ENCODE measurements at regions not wholly inside any gene's neighbourhood (a gene's known extent, or its start where the extent isn't known, plus 50 kb on each side); places are given as distances from the start of the nearest gene placed in this dataset.

- no peak for TF ChIP-seq ZBTB46 (CRISPR knock-in tag; IDR thresholded peaks at IDR 0.05; ENCODE audit: borderline replicate concordance)
- TF ChIP-seq KAT8 (CRISPR knock-in tag; IDR thresholded peaks at IDR 0.05), result 0 out of 2 replicates have a peak, but pooled peaks have one; percentile 15
- TF ChIP-seq ZNF3 (CRISPR knock-in tag; IDR thresholded peaks at IDR 0.05), result no peak
- TF ChIP-seq FOXO1 (CRISPR knock-in tag; IDR thresholded peaks at IDR 0.05), result peak; percentile 86
- no peak for TF ChIP-seq HNRNPK (IDR thresholded peaks at IDR 0.05; ENCODE audit: low read depth, low read length, poor library complexity, severe bottlenecking)
- TF ChIP-seq ZBTB8A (CRISPR knock-in tag; IDR thresholded peaks at IDR 0.05; ENCODE audit: borderline replicate concordance, low read depth), result no peak
- no peak for TF ChIP-seq ZNF317 (CRISPR knock-in tag; IDR thresholded peaks at IDR 0.05)
- TF ChIP-seq ZBTB40 (IDR thresholded peaks at IDR 0.05), result no peak
- TF ChIP-seq ZBTB40 (CRISPR knock-in tag; IDR thresholded peaks at IDR 0.05), result no peak
- TF ChIP-seq KLF6 (CRISPR knock-in tag; IDR thresholded peaks at IDR 0.05), result no peak
- TF ChIP-seq ZXDC (CRISPR knock-in tag; IDR thresholded peaks at IDR 0.05), result no peak
- no peak for TF ChIP-seq GABPA (IDR thresholded peaks at IDR 0.05; ENCODE audit: low read depth, low read length)
- no peak for TF ChIP-seq GABPA (CRISPR knock-in tag; IDR thresholded peaks at IDR 0.05; ENCODE audit: low read depth)
- no peak for TF ChIP-seq MXD4 (CRISPR knock-in tag; IDR thresholded peaks at IDR 0.05)
- TF ChIP-seq ZNF256 (CRISPR knock-in tag; conservative IDR thresholded peaks at IDR 0.05), result no peak
- TF ChIP-seq ZNF367 (CRISPR knock-in tag; IDR thresholded peaks at IDR 0.05; ENCODE audit: borderline replicate concordance), result no peak
- peak; percentile 74; the same call in 1 of the 2 replicates for TF ChIP-seq ZBTB20 (CRISPR knock-in tag; IDR thresholded peaks at IDR 0.05; ENCODE audit: borderline replicate concordance, low read depth)
- TF ChIP-seq RNF2 (conservative IDR thresholded peaks at IDR 0.05; ENCODE audit: low read depth), result no peak
- TF ChIP-seq ZNF546 (CRISPR knock-in tag; conservative IDR thresholded peaks at IDR 0.05), result no peak
- TF ChIP-seq ZNF776 (CRISPR knock-in tag; IDR thresholded peaks at IDR 0.05), result no peak
Measured at GRCh38 chr15:39448409-39448808, 132.5 kb upstream of the THBS1 start (continued).
